GM21360 (cell line): ENCODE measurements at regions not wholly inside any gene's neighbourhood (a gene's known extent, or its start where the extent isn't known, plus 50 kb on each side); places are given as distances from the start of the nearest gene placed in this dataset.

Source experiments
- ATAC-seq: cut with Tn5 transposase; IDR thresholded peaks from one replicate; pipeline ENCODE4 v1.9.1; 2021; ENCODE audit warnings: mild to moderate bottlenecking, moderate library complexity; ENCODE audit not compliant: unreplicated experiment

DNA sequence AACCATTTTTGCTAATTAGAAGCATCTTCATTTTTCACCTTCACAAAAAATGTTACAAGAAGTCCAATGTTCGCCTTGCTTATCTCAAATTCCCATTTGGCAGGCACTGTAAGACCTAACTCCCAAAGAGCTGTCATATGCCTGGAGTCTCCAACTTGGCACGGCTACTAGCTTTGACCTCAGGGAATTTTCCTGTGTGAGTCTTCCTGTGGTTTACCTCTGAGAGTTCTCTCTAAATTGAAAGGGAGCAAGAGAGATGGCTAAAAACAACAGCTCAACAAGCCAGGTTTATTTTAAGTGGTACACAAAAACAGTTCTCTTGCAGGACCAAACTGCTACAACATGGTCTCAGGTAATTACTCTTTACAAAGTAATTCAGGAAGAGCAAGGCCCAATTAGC is 756.0 kb upstream of the ADGRL2 start:
- no peak for ATAC-seq

GRCh38 chr1:81042225-81042624 is 758.5 kb upstream of the ADGRL2 start:
- ATAC-seq, result no peak

- ATAC-seq, result no peak
Measured at GRCh38 chr1:81034291-81034690, 766.4 kb upstream of the ADGRL2 start.

DNA sequence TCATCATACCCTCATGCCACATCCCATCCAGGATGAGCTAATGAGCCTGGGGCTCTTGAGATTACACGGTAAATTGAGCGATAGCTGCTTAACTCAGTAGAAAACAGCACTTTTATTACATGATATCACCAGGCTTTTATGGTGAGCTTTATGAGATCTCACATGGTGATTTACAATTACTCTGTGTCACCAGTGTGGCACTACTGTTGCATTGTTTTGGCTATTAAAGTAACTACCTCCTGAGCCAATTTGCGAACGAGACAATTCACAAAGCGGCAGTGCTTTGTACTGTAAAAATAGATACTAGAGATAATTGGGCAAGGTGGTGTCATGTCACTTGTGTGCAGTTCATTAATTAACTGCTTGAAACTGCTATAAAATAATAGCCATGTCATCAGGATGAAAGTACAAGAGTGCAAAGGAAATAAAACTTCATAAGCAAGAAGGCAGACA is 767.7 kb upstream of the ADGRL2 start:
- no peak for ATAC-seq

- no peak for ATAC-seq
Measured at GRCh38 chr1:81032374-81032773, 768.4 kb upstream of the ADGRL2 start.

- no peak for ATAC-seq
Measured at GRCh38 chr1:81030441-81030840, 770.3 kb upstream of the ADGRL2 start.

DNA sequence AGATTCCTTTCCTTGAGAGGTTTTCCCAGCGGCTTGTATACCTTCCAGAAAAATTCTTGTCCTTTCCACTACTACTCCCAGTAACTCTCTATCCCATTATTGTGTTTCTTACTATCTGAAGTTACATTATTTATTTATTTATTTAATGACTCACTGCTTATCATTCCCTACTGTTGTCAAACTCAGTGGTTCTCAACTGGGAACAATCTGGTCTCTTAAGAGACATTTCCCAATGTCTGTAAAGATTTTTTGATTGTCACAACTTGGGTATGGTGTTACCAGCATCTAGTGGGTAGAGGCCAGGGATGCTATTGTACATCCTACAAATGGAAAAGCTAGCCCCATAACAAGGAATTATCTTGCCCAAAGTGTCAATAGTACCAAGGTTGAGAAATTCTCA is 771.5 kb upstream of the ADGRL2 start:
- no peak for ATAC-seq

- ATAC-seq, result no peak
Measured at GRCh38 chr1:81023187-81023724, 777.5 kb upstream of the ADGRL2 start.

GRCh38 chr1:81021134-81021533 is 779.6 kb upstream of the ADGRL2 start:
- ATAC-seq, result no peak

DNA sequence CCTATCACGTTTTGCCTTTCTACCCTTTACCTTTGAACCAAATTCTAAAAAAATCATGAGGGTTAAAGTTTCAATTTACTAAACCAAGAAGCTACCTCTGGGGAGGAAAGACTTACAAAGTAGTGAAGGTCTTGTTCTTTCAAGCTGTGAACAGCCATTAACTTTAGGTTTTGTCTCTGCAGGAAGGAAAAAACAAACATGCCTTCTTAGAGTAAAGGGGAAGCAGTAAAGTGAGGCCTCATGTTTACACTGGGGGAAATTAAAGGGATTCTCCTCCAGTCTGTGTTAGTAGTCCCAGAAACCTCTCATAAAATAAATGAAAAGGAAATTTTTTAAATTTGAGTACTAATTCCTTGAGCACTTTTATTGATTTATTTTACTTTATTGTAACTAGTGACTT is 780.2 kb upstream of the ADGRL2 start:
- ATAC-seq, result no peak

- ATAC-seq, result no peak
Measured at GRCh38 chr1:81010126-81010525, 790.6 kb upstream of the ADGRL2 start.

GRCh38 chr1:81008293-81008692 is 792.4 kb upstream of the ADGRL2 start:
- no peak for ATAC-seq

DNA sequence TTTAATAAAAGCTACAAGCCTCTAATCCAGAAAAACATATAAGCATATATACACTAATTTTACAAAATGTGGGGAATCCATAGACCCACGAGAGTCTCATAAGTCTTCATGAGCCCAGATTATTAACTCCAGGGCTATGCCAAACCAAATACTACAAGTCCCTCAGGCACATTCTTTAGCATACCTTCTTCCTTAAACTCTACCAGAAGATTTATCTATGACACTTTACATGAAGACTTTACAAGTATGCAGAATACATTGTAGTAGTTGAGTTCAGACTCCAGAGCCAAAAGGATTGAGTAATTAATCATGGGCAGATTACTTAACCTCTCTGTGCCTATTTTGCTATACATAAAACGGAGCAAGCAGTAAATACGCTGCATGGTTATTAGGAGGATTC is 793.7 kb upstream of the ADGRL2 start:
- ATAC-seq, result no peak

DNA sequence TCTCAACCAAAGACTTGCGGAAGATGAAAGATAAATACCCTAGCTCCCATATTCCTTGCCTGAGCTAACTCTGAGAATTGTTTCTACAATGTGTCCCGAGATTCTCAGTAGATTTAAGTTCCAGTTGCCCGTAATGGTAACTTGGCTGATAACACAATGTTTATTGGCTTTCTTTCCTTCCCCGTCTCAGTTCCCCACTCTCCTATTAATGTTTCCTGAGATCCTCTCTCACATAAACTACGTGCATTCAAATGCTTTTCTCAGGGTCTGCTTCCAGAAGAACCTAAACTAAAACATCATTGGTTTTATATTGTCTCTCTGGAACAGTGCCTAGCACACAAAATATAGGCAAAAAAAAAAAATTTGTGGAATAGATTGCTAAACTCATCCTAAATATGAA is 794.2 kb upstream of the ADGRL2 start:
- ATAC-seq, result no peak

DNA sequence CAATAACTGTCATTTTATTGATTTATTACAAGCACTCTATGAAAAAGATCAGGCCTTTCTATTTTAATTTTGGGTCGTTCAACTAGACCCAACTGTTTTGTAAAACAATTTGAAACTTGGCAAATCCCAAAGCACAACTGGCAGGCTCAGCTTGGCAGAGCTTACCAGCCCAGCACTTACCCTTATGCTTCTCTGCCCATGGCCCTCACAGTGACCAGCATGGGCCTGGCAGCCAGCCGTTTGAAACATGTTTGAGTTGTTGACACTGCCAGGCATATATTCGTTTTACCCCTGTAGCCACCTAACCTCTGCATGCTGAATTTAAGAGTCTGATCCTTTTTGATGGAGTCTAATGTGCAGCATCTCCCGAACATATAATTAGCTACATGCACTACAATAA is 796.7 kb upstream of the ADGRL2 start:
- ATAC-seq, result no peak

GRCh38 chr1:80994934-80995333 is 805.8 kb upstream of the ADGRL2 start:
- ATAC-seq, result no peak

DNA sequence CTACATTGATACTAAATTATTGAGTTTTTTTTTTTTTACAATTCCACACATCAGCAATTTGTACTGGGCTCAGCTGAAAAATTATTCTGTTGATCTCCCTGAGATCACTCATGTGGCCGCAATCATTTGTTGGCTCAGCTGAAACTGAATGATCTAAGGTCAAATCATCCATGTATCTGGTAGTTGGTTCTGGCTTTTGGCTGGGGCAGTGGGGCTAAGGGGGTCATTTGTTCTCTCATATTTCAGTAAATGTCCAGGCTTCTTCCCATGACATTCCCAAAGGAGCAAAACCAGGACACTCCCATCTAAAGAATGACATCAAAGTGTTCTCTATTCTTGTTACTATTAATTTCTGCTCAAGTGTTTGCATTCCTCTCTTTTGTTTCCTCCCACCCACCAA is 806.7 kb upstream of the ADGRL2 start:
- ATAC-seq, result no peak

DNA sequence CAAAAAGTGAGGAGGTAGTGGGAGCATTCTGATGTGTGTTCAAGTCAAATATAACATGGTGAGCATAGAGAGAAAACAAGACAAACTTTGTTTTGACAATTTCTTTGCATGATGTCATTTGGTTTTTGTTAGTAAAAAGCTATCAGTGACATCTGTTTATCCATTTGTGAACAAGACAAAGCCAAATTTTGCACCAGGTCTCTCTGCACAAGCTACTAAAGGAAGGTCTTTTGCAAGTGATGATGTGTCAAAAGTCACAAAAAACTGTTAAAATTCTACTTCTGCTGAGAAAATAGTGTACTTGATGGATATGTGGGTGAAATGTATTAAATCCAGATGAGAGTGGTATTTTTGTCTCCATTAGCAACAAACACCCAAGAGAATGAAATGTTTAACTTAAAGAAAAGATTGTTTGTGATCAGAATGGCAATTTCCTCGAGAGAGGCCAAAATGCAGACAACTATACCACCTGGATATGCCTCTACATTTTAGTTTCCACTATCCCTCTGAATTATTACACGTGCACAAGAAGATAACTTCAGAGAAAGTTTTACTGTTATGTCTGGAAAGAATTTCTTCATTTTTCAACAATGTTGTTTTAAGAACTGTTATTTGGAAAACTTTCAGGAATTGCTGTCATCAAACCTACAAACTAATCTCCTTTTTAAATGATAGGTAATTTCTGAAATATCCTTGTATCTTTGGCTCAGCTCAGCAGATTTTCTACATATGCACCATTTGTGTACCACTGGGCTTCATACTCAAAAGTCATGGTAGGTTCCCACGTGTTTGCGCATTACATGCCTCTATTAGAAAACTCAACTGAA is 807.4 kb upstream of the ADGRL2 start:
- ATAC-seq, result no peak

DNA sequence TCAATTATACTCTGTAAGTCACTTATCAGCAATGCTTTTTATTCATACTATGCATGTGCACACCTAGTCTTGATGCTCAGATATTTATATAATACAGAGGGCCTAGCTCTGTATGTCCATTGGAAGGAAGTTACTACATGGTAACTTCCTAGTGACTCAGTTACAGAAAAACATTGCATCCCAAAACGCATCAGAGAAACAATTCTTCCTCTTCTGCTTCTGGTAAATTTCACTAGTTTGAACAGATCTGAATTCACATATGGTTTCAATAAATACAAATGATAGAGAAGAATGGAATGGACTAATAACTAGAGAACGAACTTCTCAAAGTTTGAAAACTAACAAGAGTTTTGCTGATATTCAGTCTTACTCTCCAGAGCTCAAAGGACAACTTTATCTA is 811.3 kb upstream of the ADGRL2 start:
- no peak for ATAC-seq

GRCh38 chr1:80988926-80989325 is 811.8 kb upstream of the ADGRL2 start:
- no peak for ATAC-seq

- ATAC-seq, result no peak
Measured at GRCh38 chr1:80987824-80988223, 812.9 kb upstream of the ADGRL2 start.

DNA sequence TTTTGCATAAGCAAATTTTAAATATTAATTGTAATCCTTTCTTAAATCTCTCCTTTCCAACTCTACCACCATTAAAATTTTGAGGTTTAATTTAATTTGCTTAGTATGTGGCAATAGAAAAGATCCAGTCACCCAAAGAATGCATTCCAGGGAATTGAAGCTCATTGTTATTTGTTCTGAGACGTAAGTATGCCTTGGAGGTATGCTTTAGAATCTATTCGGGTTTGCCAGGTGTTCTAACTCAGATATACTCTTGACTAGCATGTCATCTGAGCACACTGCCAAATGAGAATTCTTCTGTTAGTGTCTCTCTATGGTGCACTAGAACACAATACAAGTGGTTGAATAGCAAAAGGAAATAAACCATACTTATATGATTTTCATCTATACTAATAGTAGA is 813.6 kb upstream of the ADGRL2 start:
- no peak for ATAC-seq

- ATAC-seq, result no peak
Measured at GRCh38 chr1:80982831-80983230, 817.9 kb upstream of the ADGRL2 start.
